Activated CD4-positive, alpha-beta T cell treated with anti-CD3 and anti-CD28 coated beads, Interleukin-2, amount 10 ng/mL, durations not matched to agents 24 days and 14 days (primary cell): ENCODE measurements at regions not wholly inside any gene's neighbourhood (a gene's known extent, or its start where the extent isn't known, plus 50 kb on each side); places are given as distances from the start of the nearest gene placed in this dataset.

Experiments
- DNase-seq: peaks from one replicate; pipeline ENCODE4 v3.0.0; 2022
- H3K27ac Mint-ChIP-seq: one replicate; pipeline ENCODE4 v1.8.0; 2022; ENCODE audit warnings: mild to moderate bottlenecking, mixed read lengths
- H3K27me3 Mint-ChIP-seq: one replicate; pipeline ENCODE4 v1.8.0; 2022; ENCODE audit warnings: mixed read lengths
- H3K36me3 Mint-ChIP-seq: one replicate; pipeline ENCODE4 v1.8.0; 2022; ENCODE audit warnings: low read depth, mild to moderate bottlenecking, mixed read lengths
- H3K4me1 Mint-ChIP-seq: one replicate; pipeline ENCODE4 v1.8.0; 2021; ENCODE audit warnings: mixed read lengths
- H3K4me3 Mint-ChIP-seq: one replicate; pipeline ENCODE4 v1.8.0; 2022; ENCODE audit warnings: mild to moderate bottlenecking, moderate library complexity, mixed read lengths
- H3K9me3 Mint-ChIP-seq: one replicate; pipeline ENCODE4 v1.8.0; 2021; ENCODE audit warnings: mixed read lengths
- intact Hi-C: fragments of 100-400 bp; cut with micrococcal nuclease; formaldehyde crosslinking; loops from one replicate; pipeline ENCODE4 v1.15.1; 2023

DNA sequence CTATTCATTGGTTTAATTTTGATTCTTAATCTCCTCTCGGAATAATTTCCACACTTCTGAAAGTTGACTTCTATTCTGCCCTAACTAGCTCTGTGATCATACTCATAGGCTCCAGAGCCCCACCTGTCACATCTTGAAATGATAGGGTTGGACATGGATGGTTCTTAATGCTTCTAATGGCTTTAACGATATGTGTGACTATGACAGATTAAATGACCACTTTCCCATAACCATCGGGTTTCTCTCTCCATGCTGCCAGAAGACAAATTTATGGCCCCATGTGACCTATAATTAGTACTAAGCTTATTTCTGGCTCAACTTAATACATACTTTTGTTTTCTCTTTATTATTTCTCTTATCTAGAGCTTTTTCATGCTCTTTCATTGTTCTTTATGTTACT lies 251.1 kb upstream of the TUT7 start:
- peaks cover 2% of the 10 kb centered on the region for H3K27me3 Mint-ChIP-seq
- H3K4me1 Mint-ChIP-seq = no peaks in the 10 kb centered on the region
- no peak overlapping the region for H3K27ac Mint-ChIP-seq

GRCh38 chr9:86604741-86605140 lies 250.5 kb upstream of the TUT7 start:
- intact Hi-C loops = no loop called here
- H3K27ac Mint-ChIP-seq = no peak overlapping the region

More for the DNA sequence above, 251.1 kb upstream of the TUT7 start:
- H3K36me3 Mint-ChIP-seq = no peaks in the 10 kb centered on the region
- H3K9me3 Mint-ChIP-seq = no peaks in the 10 kb centered on the region
- no peak for DNase-seq
- no peak overlapping the region for H3K4me3 Mint-ChIP-seq
- intact Hi-C loops = no loop called here

DNA sequence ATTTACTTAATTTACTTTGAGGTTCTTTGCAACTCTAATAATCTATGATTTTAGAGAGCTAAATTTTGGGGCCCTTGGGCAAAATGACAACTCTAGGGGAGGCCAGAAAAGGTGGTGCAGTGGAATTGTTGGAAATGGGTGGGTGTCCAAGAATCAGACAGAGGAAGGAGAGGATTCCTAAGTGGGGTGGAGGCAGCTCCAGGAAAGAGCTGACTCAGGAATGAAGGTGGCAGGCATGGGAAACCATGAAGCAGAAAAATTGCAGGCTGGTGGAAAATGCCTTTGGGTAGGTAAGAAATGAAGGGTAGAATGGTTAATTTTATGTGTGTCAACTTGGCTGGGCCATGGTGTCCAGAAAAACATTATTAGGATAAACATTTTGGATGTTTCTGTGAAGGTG lies 248.5 kb upstream of the TUT7 start:
- Mint-ChIP-seq H3K36me3 (no peaks in the 10 kb centered on the region), H3K4me1 (no peaks in the 10 kb centered on the region), H3K4me3 (no peak overlapping the region), H3K27ac (no peak overlapping the region), H3K27me3 (peaks cover 4% of the 10 kb centered on the region), H3K9me3 (no peaks in the 10 kb centered on the region)
- DNase-seq = no peak
- intact Hi-C loops = no loop called here

More at GRCh38 chr9:86604741-86605140, 250.5 kb upstream of the TUT7 start:
- Mint-ChIP-seq H3K9me3 (no peaks in the 10 kb centered on the region), H3K36me3 (no peaks in the 10 kb centered on the region), H3K4me1 (no peaks in the 10 kb centered on the region), H3K4me3 (no peak overlapping the region), H3K27me3 (peaks cover 4% of the 10 kb centered on the region)
- no peak for DNase-seq

- H3K9me3 Mint-ChIP-seq = no peaks in the 10 kb centered on the region
- peaks cover 4% of the 10 kb centered on the region for H3K27me3 Mint-ChIP-seq
- H3K4me1 Mint-ChIP-seq = no peaks in the 10 kb centered on the region
- H3K36me3 Mint-ChIP-seq = no peaks in the 10 kb centered on the region
- intact Hi-C loops = no loop called here
- H3K4me3 Mint-ChIP-seq = no peak overlapping the region
- H3K27ac Mint-ChIP-seq = no peak overlapping the region
- DNase-seq = no peak
These were observed 247.5 kb upstream of the TUT7 start for GRCh38 chr9:86601697-86602096.

DNA sequence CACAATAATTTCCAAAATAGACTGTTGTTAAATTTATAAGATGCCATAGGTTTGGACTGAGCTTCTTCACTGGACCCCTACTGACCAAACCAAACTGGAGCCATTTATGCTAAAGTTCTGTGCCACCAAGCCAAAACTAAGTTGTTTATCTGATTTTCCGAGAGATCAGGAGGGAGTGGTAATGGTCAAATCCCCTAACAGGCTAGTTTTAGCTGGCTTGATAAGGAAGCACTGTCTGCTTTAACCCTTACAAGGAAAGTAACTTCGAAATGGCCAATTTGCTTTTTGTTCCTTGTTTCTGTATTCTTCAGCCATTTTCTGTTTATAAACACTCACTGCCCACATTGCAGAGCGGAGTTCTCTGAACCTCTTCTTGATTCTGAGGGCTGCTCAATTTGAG lies 246.8 kb upstream of the TUT7 start:
- Mint-ChIP-seq H3K4me1 (no peaks in the 10 kb centered on the region), H3K27ac (no peak overlapping the region), H3K9me3 (no peaks in the 10 kb centered on the region), H3K4me3 (no peak overlapping the region), H3K36me3 (no peaks in the 10 kb centered on the region), H3K27me3 (peaks cover 4% of the 10 kb centered on the region)
- DNase-seq = no peak
- intact Hi-C loops = no loop called here

- intact Hi-C loops = no loop called here
- no peak overlapping the region for H3K4me3 Mint-ChIP-seq
- H3K27ac Mint-ChIP-seq = no peak overlapping the region
- DNase-seq = no peak
- H3K36me3 Mint-ChIP-seq = no peaks in the 10 kb centered on the region
- H3K9me3 Mint-ChIP-seq = no peaks in the 10 kb centered on the region
- H3K27me3 Mint-ChIP-seq = peaks cover 4% of the 10 kb centered on the region
- no peaks in the 10 kb centered on the region for H3K4me1 Mint-ChIP-seq
These were observed 246.1 kb upstream of the TUT7 start for GRCh38 chr9:86600291-86600690.

DNA sequence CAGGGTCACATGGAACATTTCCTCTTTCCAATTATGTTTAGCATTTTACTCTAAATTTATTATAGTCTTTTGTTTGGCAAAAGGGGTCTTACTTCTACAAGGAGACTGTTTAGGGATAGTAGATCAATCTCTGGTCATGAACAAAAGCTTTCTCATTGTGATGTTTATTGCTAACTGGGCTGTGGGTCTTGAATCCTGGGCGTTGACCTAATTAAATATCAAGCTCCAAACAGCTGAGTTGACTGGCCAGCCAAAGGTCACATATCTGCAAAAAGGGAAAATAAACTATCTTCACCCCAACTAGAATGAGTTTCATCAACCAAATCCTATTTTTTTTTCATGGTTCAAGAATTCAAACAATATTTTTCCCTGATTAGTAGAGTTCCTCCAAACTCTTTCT lies 245.4 kb upstream of the TUT7 start:
- intact Hi-C loops = no loop called here
- H3K27me3 Mint-ChIP-seq = peaks cover 4% of the 10 kb centered on the region
- no peak overlapping the region for H3K4me3 Mint-ChIP-seq

DNA sequence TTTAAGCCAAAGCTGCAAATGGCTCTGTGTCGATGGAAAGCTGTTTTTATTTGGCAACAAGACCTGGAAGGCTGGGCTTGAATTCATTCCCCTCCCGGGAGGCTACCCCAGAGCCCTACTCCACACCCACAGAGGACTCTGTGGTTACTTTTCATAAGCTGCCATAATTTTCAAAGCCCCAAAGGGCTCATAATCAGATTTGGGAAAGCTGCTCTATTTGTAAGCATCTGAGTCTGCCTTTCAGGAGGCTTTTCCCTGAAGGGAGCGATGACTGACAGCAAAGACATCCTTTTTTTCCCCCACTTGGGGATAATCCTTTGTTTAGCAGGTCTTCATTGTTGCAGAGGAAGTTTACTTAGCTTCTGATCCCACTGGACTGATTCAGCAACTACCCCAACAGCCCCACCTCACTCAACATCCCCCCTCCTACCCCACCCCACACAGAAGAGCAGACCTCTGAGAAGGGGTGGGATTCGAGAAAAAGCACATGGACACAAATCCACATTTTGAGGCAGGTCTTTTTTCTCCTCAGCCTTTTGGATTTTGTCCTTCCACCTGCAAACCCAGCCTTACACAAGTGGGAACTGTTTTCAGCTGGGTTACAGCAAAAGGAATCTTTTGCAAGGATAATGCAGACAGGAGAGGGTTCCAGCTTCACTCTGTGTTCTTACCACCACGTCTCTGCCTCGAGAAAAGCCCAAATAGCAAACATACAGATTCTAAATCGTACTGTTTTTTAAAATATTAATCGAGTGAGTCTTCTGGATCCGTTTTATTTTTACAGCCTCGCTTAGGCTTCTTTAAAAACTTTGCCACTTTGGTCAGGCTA lies 244.4 kb upstream of the TUT7 start:
- no peak for DNase-seq
- H3K9me3 Mint-ChIP-seq = no peaks in the 10 kb centered on the region
- no peak overlapping the region for H3K27ac Mint-ChIP-seq
- H3K4me1 Mint-ChIP-seq = no peaks in the 10 kb centered on the region
- H3K36me3 Mint-ChIP-seq = no peaks in the 10 kb centered on the region
- peaks cover 4% of the 10 kb centered on the region for H3K27me3 Mint-ChIP-seq
- H3K4me3 Mint-ChIP-seq = no peak overlapping the region
- intact Hi-C loops = no loop called here

More for the DNA sequence above, 245.4 kb upstream of the TUT7 start:
- Mint-ChIP-seq H3K9me3 (no peaks in the 10 kb centered on the region), H3K4me1 (no peaks in the 10 kb centered on the region), H3K36me3 (no peaks in the 10 kb centered on the region), H3K27ac (no peak overlapping the region)
- no peak for DNase-seq

- H3K27me3 Mint-ChIP-seq = no peaks in the 10 kb centered on the region
- no peak overlapping the region for H3K27ac Mint-ChIP-seq
These were observed 240.5 kb upstream of the TUT7 start for GRCh38 chr9:86594724-86595123.

GRCh38 chr9:86591472-86591871 lies 237.3 kb upstream of the TUT7 start:
- H3K36me3 Mint-ChIP-seq = no peaks in the 10 kb centered on the region
- intact Hi-C loops = no loop called here
- no peaks in the 10 kb centered on the region for H3K27me3 Mint-ChIP-seq
- no peaks in the 10 kb centered on the region for H3K9me3 Mint-ChIP-seq
- no peaks in the 10 kb centered on the region for H3K4me1 Mint-ChIP-seq
- peak; percentile 29 for DNase-seq
- no peak overlapping the region for H3K27ac Mint-ChIP-seq
- no peak overlapping the region for H3K4me3 Mint-ChIP-seq

More at GRCh38 chr9:86594724-86595123, 240.5 kb upstream of the TUT7 start:
- no peak for DNase-seq
- intact Hi-C loops = no loop called here
- no peaks in the 10 kb centered on the region for H3K4me1 Mint-ChIP-seq
- no peaks in the 10 kb centered on the region for H3K36me3 Mint-ChIP-seq
- no peaks in the 10 kb centered on the region for H3K9me3 Mint-ChIP-seq
- no peak overlapping the region for H3K4me3 Mint-ChIP-seq

- intact Hi-C loops = no loop called here
- Mint-ChIP-seq H3K4me1 (peaks cover 3% of the 10 kb centered on the region), H3K36me3 (no peaks in the 10 kb centered on the region), H3K27me3 (no peaks in the 10 kb centered on the region), H3K9me3 (no peaks in the 10 kb centered on the region), H3K4me3 (no peak overlapping the region), H3K27ac (no peak overlapping the region)
- DNase-seq = no peak
These were observed 235.5 kb upstream of the TUT7 start for GRCh38 chr9:86589730-86590129.

- DNase-seq = no peak
- intact Hi-C loops = no loop called here
- Mint-ChIP-seq H3K9me3 (no peaks in the 10 kb centered on the region), H3K27ac (no peak overlapping the region), H3K4me3 (no peak overlapping the region), H3K4me1 (peaks cover 3% of the 10 kb centered on the region), H3K27me3 (no peaks in the 10 kb centered on the region), H3K36me3 (no peaks in the 10 kb centered on the region)
These were observed 235.1 kb upstream of the TUT7 start for GRCh38 chr9:86589273-86589672.

DNA sequence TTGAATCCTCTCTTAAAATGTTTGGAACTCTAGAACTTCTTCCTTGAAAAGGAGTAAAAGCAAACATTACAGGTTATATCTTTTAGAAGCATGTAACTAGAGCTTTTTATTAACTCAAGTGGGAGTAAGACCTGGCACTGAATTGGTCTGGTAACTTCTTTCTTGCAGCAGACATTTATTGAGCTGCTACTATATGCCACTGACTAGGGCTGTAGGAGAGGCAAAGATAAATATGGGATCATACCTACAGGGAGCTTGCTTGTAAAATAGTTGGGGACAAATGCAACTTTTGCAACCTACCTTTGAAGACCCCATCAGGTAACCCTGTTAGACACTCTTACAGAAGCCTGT lies 231.9 kb upstream of the TUT7 start:
- DNase-seq = no peak
- peak overlapping the region; percentile 11 for H3K4me3 Mint-ChIP-seq
- no peaks in the 10 kb centered on the region for H3K36me3 Mint-ChIP-seq

DNA sequence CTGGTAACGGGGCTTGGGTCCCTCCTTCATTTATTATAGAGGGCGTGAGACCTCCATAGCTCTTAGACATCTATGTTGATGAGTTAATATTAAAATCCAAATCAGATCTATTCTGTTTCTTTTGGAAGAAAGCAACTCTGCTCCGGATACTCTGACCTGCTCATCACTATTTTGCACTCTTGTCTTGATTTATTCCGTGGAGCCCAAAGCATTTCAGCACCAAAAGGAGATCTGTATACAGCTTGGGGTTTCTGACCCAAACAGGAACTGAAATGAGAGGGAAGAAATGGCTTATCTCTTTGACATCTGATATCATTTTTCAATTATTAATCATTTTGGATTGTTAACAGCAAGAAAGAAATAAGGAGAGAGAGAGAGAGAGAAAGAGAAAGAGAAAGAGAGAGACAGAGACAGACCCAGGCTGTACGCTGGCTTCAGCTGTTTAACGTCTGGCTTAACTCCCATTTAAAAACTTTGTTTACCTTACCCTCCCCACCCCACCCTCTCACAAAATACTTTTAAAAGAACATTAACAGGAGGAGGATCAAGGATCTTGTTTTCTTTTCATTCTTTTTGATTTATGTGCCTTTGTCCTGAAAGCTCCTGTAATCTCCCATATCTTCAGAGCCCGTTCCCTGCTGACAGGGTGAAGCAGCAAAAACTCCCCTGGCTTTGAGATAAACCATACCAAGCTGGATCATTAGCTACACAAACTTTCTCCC lies 231.4 kb upstream of the TUT7 start:
- intact Hi-C loops = no loop called here
- Mint-ChIP-seq H3K4me1 (peaks cover 3% of the 10 kb centered on the region), H3K27me3 (peaks cover 2% of the 10 kb centered on the region), H3K27ac (no peak overlapping the region), H3K36me3 (no peaks in the 10 kb centered on the region), H3K9me3 (no peaks in the 10 kb centered on the region), H3K4me3 (peak overlapping the region; percentile 55)
- no peak for DNase-seq

More for the DNA sequence above, 231.9 kb upstream of the TUT7 start:
- Mint-ChIP-seq H3K9me3 (no peaks in the 10 kb centered on the region), H3K27ac (no peak overlapping the region), H3K27me3 (peaks cover 2% of the 10 kb centered on the region), H3K4me1 (peaks cover 3% of the 10 kb centered on the region)
- intact Hi-C loops = no loop called here
